ENCODE measurements at regions not wholly inside any gene's neighbourhood (a gene's known extent, or its start where the extent isn't known, plus 50 kb on each side); places are given as distances from the start of the nearest gene placed in this dataset.

GRCh38 chr16:50469121-50469743 lies 79.0 kb upstream of the NKD1 start:
- TF ChIP-seq CTCF (IDR thresholded peaks at IDR 0.05) (no peak), EZH2 (IDR thresholded peaks at IDR 0.05; ENCODE audit: borderline replicate concordance, insufficient read depth, low read depth, low read length, poor library complexity, severe bottlenecking) (no peak)
